HG03432 (cell line): ENCODE measurements at regions not wholly inside any gene's neighbourhood (a gene's known extent, or its start where the extent isn't known, plus 50 kb on each side); places are given as distances from the start of the nearest gene placed in this dataset.

Experiments
- ATAC-seq: cut with Tn5 transposase; IDR thresholded peaks from one replicate; pipeline ENCODE4 v1.9.1; 2021; ENCODE audit warnings: mild to moderate bottlenecking, moderate library complexity; ENCODE audit not compliant: unreplicated experiment

- ATAC-seq, result no peak
These were observed 182.6 kb downstream of the TTLL2 start for GRCh38 chr6:167507376-167507945.

GRCh38 chr6:167508919-167509852, 184.3 kb downstream of the TTLL2 start:
- ATAC-seq, result no peak

DNA sequence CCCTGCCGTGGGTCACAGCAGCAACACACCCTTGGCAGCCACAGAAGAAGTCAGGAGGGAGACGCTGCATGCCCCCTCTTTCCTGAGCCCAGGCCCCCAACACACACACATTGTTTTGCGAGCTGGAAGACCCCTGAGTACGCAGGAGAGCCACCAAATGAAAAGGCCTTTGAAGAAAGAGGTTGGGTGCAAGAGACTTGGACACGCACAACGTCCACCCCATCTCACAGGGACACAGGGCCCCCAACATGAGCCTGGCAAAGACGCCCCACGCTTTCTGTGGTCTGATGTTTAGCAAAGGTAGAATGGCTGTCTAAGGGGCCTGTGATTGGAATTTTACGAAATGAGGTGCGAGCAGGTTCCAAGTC, 185.0 kb downstream of the TTLL2 start:
- ATAC-seq, result no peak

DNA sequence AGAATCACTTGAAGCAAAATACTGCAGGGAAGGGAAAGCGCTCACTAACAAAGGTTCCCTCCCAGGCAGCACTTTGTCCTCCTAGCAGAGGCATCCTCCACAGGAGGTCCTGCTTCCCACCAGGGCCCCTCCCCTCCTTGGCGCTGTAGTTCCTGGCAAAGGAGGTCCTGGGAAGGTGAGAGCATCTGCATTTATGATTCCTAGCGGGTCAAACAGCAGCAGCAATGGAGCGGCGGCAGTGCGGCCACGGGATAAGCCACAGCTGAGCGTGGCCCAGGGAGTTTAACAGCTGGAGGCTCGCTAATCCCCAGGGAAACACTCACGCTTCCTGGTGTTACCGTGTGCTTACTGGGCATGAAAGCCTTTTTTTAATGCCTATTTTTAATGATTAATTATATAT, 185.8 kb downstream of the TTLL2 start:
- no peak for ATAC-seq

DNA sequence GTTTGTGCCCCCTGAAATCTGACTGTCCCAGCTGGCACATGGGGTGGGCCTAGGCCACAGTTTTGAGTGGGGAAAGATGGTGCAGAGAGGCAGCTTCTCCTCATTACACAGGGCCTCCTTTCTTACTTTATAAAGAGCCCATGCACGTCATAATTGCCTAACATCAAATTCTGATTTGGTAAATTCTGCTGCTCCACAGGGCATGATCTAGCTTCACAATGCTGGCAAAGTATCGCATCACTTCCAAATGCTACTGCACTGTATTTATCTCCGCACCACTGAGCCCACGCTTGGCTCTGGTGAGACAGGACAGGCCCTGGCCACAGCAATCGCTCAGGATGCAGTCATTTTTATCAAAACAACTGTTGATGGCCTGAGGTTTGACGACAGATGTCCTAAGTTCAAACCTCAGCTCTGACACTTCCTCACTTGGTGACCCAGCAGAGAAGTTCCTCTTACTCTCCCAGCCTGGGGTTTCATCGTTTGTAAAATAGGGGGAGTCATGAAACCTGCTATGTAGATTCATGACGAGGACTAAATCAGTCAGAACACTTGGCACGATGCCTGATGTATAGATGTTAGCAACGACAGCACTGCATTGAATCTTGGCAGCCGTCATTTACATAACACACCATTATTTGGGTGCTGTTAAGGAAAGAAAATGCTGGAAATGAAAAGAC, 187.9 kb downstream of the TTLL2 start:
- no peak for ATAC-seq

DNA sequence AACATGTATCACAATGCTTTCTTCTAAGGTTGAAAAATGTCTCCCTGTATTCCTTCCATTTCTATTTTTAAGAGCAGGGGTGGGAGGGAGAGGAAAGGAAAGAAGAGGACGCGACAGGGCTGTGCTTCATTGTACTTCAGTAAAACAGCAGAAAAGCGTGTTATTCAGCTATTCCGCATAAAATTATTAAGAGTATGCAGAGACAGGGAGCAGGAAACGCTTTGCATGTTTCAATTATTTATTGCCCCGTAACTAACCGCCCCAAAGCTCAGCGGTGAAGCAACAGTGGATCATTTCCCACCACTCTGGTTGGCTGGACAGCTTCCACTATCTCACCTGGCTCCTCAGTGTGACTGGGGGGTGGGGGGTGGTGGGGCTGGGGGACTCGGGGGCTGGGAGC, 188.9 kb downstream of the TTLL2 start:
- ATAC-seq, result no peak

DNA sequence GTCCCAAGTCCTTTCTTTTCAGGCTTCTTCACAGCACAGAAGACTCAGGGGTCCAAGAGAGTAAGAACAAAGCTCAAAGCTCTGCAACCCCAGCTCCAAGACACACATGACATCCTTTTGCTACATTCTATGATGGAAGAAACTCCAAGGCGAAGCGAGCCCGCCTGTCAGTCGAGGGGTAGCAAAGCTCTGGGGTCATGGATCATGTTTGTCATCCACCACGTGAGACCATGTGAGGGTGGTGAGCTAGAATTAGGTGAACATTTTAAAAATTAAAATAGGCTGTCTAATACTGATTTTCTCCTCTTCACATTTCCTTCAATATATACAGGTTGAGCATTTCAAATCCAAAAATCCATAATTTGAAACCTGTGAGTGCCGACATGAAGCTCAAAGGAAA, 189.6 kb downstream of the TTLL2 start:
- no peak for ATAC-seq

DNA sequence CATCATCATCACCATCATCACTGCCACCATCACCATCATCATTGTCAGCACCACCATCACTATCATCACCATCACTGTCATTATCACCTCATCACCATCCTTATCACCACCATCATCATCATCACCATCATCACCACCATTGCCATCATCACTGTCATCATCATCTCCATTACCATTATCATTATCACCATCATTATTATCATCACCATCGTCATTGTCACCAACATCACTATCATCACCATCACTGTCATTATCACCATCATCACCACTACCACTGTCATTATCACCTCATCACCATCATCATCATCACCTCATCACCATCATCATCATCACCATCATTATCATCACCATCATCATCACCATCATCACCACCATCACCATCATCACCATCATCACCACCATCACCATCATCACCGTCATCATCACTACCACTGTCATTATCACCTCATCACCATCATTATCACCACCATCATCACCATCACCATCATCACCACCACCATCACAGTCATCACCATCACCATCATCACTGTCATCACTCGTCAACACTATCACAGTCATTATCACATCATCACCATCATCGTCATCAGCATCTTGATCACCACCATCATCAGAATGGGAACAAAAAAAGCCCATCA, 191.1 kb downstream of the TTLL2 start:
- ATAC-seq, result no peak

DNA sequence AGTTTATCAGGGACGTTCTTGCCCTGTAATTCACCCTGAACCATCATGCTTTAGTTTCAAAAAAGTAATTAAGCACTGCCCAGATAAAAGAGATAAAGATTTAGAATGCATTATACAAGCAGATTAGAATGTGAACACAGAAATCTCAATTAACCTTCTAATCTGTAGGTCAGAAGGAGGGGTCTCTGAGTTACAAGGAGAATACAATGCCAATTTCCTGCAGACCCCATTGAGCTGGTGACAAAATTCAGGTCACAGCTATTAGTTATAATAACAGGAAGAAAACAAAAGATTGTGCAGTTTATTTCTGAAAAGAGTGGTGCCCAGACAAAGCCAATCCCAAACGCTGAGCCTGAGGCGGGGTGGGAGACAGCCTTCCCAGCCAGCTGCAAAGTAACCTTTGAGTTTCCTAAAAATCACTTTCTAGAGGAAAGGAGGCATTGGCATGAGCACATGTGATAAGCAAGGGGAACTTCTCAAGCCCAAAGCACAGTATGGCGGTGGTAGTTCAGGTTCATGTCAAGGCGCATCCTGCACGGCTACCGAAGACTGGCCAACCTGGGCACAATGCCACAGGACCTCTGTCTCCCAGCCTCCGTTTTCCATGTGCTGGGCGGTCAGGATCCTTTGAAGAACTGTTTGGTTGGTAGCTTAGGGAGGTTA, 192.5 kb downstream of the TTLL2 start:
- no peak for ATAC-seq

GRCh38 chr6:167523426-167523825, 198.5 kb downstream of the TTLL2 start:
- no peak for ATAC-seq

GRCh38 chr6:167524261-167525111, 199.6 kb downstream of the TTLL2 start:
- no peak for ATAC-seq

GRCh38 chr6:167525774-167526173, 200.9 kb downstream of the TTLL2 start:
- no peak for ATAC-seq

- ATAC-seq, result no peak
These were observed 201.8 kb downstream of the TTLL2 start for GRCh38 chr6:167526465-167527368.

DNA sequence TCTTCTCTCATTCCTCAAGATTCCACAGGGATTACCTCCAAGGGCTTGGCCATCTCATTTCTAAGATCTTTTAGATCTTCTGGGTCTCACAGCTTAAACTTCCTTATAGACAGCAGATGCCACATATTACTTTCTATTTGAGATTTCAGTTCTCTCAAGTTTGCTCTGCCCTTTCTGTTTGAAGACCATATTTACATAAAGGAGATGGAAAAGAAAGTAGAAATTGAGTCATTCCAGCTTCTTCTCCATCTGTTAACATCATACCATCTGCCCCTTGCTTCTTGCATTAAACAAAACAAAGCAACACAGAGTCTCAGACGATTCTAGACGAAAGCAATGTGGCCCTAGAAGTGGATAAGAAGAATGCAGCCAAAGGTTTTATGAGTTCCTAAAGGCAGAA, 203.4 kb downstream of the TTLL2 start:
- peak; percentile 60 for ATAC-seq

DNA sequence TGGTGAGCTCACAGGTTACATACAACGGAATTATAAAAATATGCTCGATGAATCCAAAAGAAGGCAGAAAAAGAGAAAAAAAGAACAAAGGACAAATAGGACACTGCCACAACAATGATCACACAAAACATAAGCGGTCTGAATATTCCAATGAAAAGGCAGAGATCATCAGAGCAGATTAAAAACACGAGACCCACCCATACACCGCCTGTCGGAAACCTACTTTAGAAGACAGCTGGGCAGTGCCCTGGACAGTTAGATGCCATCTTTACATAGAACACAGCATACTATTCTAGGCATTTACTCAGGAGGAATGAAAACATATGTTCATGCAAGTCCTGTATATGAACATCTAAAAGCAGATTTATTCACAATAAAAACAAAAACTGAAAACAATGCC, 204.1 kb downstream of the TTLL2 start:
- ATAC-seq, result no peak

GRCh38 chr6:167529444-167530335, 204.8 kb downstream of the TTLL2 start:
- ATAC-seq, result no peak

- ATAC-seq, result no peak
These were observed 206.1 kb downstream of the TTLL2 start for GRCh38 chr6:167530951-167531350.
